ENCODE measurements at regions not wholly inside any gene's neighbourhood (a gene's known extent, or its start where the extent isn't known, plus 50 kb on each side); places are given as distances from the start of the nearest gene placed in this dataset.

DNA sequence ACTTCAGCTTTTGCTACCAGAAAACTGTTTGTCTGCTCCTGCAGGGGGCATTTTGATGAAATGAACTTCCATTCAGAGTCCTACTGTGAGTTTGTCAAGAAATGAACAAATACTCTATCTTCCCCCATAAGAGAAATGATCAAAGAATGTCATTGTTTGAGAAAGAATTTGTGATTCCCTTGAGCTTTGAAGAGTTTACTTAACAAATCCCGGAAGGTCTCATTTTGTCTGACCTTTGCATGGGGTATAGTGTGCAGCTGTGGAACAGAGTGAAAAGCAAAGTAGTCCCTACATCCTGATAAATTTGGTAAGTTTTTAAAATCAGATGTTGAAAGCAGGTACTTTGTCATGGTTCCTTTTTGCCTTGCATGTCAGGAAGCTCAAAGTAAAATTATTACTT, 178.0 kb downstream of the ABCC12 start:
- TF ChIP-seq, protein P1, sequence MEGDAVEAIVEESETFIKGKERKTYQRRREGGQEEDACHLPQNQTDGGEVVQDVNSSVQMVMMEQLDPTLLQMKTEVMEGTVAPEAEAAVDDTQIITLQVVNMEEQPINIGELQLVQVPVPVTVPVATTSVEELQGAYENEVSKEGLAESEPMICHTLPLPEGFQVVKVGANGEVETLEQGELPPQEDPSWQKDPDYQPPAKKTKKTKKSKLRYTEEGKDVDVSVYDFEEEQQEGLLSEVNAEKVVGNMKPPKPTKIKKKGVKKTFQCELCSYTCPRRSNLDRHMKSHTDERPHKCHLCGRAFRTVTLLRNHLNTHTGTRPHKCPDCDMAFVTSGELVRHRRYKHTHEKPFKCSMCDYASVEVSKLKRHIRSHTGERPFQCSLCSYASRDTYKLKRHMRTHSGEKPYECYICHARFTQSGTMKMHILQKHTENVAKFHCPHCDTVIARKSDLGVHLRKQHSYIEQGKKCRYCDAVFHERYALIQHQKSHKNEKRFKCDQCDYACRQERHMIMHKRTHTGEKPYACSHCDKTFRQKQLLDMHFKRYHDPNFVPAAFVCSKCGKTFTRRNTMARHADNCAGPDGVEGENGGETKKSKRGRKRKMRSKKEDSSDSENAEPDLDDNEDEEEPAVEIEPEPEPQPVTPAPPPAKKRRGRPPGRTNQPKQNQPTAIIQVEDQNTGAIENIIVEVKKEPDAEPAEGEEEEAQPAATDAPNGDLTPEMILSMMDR (conservative IDR thresholded peaks at IDR 0.05 in 1 of 2, IDR thresholded peaks at IDR 0.05 in 1 of 2; ENCODE audit: low read depth in 1 of 2, low read length in 2 of 2), result no peak
- no peak for TF ChIP-seq EZH2 (IDR thresholded peaks at IDR 0.05; ENCODE audit: low read length, missing control alignments)

All from fibroblast of lung (primary cell).